GM19438 (cell line): ENCODE measurements at regions not wholly inside any gene's neighbourhood (a gene's known extent, or its start where the extent isn't known, plus 50 kb on each side); places are given as distances from the start of the nearest gene placed in this dataset.
A peak's percentile ranks its signal among the peaks of the same experiment; 100 is the strongest.

ENCODE experiments used
- ATAC-seq: cut with Tn5 transposase; IDR thresholded peaks from one replicate; pipeline ENCODE4 v1.9.1; 2021; ENCODE audit warnings: low read depth; ENCODE audit not compliant: unreplicated experiment

DNA sequence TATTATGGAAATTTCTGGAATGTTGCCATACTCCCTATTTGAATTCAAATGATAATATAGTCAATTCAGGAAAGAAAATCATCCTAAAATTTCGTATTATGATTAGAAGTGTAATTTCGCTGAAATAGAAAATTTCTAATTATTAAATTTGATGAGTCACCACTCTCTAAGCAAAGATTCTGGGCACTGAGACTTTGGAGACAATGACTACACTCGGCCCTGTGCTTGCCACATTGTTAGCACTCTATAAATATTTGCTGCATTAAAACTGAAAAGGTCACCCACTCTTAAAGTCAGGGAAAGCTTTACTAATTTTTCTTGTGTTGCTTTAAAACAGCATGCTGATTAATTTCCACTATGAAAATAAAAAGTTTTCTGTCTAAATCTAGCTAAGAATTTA is 240.3 kb downstream of the TLE4 start:
- ATAC-seq: peak; percentile 4

DNA sequence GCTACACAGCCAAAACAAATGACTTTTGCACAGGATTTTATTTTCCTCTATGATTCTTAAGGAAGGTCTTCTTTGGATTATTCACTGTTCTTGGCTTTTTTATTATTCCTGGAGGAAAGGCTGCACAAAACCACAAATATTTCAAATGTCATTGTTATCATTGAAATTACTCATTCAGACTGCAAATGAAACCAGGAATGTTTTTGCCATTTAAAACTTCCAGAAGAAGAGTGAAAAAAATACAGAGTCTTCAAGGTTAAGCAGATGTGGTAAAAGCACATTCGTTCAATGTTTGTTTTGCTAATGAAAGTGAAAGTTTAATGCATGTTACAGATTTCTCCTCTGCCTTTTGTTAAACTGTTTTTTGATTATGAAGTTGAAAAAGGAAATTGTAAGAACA is 238.2 kb downstream of the TLE4 start:
- no peak for ATAC-seq

DNA sequence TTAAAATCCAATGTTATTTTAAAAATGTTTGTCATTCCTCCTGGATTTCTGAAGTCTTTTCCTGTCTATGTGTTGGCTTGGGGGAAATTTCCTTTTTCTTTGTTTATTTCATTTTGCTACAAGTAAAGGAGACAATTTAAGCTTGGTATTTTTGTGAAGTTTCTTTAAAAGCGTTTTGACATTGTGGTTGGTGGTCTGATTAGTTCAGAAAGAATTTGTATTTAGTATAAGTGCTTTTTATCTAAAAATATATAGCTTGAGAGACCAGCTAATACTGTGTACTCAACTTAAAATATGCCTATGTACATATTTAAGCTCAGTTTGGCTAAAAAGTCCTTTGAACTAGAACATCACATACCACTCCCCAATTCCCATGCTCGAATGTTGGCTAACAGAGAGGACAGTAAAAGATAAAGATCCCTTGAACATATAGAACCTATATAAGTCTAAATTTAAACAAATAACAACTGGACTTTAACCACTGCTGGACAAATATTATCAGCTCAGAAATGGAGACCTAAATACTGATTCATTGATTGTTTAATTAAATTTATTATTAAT is 237.6 kb downstream of the TLE4 start:
- no peak for ATAC-seq

DNA sequence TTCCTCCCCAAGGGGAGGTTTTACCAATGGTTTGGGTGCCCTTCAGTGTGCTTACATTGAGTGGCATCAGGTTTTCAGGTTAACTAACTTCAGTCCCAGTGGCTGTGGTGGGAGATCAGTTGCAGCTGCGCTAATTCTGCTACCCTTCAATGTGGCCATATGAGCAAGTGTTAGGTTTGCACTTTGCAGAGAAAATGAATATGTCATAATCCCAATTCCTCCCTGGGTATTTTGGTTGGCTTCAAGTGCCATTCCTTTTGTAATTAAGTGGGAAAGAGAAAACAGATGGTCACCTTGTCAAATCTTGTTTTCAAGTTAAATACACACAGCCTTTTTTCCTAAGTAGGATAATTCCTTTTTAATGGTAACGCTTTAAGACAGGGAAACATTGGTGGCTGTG is 236.2 kb downstream of the TLE4 start:
- no peak for ATAC-seq

DNA sequence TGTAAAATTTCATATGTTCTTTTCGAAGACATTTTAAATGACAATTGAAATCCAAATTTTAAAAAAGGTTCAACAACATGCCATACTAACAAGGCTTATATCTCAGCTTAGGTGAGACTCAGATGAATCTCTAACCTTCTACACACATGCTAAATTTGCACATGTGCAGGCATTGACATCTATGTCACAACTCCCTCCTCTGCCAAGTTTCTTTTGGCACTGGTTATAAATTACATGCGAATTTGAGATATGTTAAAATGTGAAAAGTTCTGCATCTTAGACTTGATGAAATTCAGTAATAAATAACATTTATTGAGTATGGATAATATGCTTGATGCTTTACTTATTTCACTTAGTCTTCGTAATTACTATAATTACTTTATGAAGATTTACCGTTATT is 234.3 kb downstream of the TLE4 start:
- no peak for ATAC-seq

DNA sequence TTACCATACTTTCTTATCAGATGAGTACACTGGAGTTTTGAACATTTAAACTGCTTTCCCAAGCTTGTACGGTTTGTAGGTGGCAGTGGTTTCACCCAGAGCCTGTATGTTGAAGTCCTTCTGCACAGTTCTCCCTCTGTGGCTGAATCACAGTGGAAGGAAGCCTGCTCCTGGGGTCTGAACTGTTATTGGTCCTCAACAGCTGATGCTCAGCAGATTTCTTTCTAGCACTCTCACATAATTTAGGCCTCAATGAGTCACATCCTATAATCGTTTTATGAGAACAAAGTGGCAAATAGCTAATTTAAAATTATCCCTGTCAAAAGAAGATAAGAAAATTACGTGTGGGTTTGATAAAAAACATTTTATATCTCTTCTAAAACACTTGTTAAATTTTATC is 229.7 kb downstream of the TLE4 start:
- ATAC-seq: no peak

DNA sequence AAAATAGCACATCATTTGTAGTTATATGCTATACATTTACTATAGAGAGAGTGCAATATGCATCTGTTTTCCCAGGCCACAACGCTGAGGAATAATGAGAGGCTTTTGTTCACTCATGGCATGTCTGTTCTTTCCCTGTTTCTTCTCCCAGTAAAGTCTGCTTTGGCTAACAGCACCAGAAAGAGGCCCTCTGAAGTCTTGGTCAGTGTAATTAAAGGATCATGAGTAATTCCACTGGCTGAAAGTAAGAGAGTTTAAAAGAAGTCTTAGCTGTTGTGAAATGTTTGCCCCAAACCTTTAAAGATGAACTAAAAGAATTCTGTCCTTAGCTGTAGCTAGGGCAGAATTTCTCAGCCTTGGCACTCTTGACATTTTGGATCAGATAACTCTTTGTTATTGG is 228.8 kb downstream of the TLE4 start:
- ATAC-seq: no peak

DNA sequence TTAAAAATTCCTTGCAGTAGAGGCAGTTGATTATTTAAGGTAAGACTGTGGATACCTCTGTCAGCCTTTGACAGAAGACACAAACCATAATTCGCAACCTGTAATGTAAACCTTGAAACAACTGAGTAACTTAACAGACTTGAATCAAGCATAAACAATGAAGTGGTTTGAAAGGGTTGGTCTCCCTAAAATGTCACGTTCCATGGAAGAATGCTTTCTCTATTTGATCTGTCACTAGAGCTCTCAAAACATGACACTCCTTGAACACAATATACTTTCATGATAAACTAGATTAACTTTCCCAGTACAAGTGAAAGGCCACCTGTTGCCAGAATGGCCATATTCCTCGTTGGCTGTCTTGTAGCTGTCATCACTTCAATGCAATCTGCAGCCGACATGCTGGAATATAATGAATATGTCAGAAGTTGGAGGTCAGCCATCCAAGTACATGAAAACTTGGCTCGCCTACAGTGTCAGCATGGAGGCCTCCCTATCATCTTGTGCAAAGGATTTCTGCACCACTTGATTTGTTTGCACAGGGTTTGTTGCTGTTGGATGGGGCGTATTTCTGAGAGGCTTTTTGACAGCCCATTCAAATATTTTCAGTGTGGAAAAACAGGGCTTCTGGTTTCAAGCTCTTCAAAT is 228.0 kb downstream of the TLE4 start:
- ATAC-seq: no peak

DNA sequence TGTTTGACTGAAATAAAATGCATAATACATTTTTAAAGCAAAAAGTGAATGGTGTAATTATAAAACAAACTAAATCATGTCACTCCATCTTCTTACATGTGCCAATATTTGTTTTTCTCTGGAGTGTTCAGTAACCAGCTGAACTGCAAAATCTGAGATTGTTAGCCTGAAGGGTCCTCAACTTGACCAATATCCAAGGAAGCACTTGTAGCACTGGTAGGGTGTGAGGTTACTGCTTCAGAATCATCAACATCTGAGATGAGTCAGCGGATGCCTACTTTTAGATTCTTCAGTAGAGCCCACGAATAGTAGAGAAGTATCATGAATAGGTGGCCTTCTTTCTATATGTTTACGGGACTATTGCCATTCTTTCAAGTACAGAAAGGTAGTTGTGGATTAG is 226.7 kb downstream of the TLE4 start:
- no peak for ATAC-seq

DNA sequence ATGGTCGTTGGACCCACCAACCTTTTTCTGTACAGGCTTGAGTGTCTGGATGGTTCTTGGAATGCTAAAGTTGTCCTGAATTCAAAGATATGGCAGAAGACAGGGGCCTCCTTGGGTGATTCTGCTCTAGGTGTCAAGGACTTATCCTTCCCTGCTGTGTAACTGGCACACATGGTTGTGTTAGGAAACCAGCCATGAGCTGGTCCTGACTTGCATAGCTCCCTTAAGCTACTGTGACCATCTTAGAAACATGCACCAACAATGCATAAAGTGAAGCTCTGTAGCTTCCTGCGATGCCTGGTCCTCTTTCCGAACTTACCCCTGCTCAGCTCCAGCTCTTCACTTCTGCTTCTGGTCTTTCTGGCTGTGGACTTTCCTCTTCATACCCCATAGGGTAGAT is 224.6 kb downstream of the TLE4 start:
- no peak for ATAC-seq

DNA sequence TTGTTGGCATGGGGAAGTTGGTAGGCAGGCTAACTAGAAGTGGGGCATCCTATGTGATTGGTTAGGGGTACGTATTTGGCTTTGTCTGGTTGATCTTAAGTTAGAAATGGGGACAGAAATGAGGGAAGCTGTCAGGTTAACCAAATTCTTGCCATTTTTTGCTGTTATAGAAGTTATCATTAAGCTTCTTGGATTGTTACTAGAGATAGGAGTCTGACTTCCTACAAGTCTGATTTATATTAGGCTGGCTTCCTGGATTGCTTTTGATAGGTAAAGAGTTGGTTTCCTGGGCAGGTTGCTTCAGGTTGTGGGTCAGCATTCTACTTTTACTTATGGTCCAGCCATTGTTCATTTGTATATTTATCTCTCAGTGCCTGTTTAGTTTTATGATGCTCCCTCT is 216.9 kb downstream of the TLE4 start:
- ATAC-seq: no peak

DNA sequence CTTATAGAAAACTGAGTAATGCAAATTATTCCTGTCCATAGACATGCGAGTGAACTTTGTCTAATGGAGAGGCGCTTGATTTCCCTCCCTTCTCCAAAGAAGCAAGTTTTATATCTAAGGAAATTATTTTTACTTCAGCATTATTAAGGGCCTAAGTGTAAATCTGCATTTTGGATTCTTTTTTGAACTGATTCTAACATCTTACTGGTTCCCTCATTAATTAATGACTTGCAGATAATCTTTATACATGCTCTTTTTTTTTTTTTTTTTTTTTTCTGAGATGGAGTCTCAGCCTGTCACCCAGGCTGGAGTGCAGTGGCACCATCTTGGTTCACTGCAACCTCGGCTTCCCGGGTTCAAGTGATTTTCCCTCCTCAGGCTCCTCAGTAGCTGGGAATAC is 209.5 kb downstream of the TLE4 start:
- no peak for ATAC-seq

DNA sequence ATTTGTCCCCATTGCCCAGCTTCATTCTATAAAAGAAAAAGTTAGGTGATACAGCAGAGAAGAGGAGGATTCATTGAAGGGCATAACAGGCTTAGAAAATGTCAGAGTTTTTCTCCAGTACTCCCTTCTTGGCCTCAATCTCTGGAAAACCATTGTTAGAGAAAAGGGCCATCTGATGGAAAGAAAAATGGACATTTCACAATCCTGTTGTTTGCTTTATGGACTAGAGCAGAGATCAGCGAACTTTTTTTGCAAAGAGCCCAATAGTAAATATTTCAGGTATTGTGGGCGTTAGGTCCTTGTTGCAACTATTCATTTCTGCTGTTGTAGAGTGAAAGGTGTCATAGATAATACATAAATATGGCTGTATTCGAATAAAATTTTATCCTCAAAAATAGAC is 208.8 kb downstream of the TLE4 start:
- no peak for ATAC-seq

DNA sequence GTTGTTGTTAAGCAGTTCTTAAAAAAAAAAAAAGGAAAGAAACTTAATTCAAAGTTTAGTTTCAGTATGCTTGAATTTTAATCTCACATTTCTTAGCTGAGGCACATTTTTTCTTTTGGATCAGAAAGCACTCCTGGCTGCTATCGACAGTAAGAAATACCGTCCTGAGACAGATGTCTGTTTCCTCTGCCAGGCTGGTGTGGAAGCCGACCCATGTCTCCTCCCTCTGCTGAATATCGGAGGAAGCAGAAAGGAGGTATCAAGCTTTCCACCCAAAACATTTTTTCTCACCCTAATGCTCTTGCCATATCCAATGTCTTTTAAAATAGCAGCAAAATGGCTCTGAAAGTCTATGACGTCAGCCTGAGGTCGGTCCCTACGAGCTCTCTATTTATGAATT is 208.1 kb downstream of the TLE4 start:
- ATAC-seq: no peak

DNA sequence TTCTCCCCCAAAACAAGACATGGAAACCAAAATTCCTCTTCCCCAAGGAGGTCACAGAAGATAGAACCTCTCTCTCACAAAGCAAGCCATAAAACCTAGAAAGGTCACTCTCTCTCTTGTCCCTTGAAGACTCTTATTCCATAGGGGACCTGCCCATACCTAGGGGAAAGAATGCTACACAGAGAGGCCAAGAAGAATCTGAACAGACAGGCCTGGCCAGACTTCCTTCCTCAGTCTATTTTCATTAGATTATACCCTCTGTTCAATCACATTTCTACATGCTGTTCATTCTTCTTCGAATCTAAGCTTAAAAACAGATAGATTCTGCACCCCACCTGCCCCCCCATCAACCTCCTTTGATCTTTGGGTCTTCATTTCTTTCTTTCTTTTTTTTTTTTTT is 206.8 kb downstream of the TLE4 start:
- no peak for ATAC-seq

DNA sequence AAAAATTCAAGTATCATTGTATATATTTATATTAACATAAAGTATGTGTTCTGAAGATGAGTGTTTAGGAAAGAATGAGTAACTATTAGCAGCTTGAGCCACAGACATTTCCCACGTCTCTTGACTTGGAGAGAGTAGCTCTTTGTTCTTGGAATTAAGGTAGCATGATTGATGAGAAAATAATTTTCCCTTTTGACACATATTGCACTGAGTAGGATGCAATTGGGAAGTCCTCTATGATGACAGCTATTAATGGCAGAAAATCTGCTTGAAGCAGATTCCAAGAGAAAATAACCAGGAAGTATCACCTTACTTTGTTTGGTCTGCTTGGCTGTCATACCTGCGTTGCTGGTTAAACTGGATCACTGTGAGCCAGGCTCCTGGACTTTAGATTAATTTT is 204.8 kb downstream of the TLE4 start:
- no peak for ATAC-seq
